OCI-LY1 (cell line): ENCODE measurements at regions not wholly inside any gene's neighbourhood (a gene's known extent, or its start where the extent isn't known, plus 50 kb on each side); places are given as distances from the start of the nearest gene placed in this dataset.

Source experiments
- H2AFZ ChIP-seq: fragments of 200-600 bp; sonication (generic), shearing (Covaris generic); 2 replicates; pipeline ENCODE4 v1.6.0; 2014; ENCODE audit warnings: antibody characterized with exemption, mild to moderate bottlenecking, low read length
- H3F3A ChIP-seq: fragments of 200-600 bp; sonication (generic), shearing (Covaris generic); 2 replicates; pipeline ENCODE4 v1.6.0; 2014; ENCODE audit warnings: mild to moderate bottlenecking, antibody characterized with exemption, low read length, moderate library complexity; ENCODE audit not compliant: insufficient read depth
- H3K27ac ChIP-seq: fragments of 200-600 bp; sonication (generic); 2 replicates; pipeline ENCODE4 v1.5.1; 2014; ENCODE audit warnings: low read length, mixed run types, mild to moderate bottlenecking, low read depth; ENCODE audit not compliant: poor library complexity, severe bottlenecking
- H3K27me3 ChIP-seq: fragments of 200-600 bp; sonication (generic); 2 replicates; pipeline ENCODE4 v1.6.0; 2014; ENCODE audit warnings: antibody characterized with exemption, mild to moderate bottlenecking, low read length, moderate library complexity; ENCODE audit not compliant: insufficient read depth
- H3K36me3 ChIP-seq: fragments of 200-600 bp; sonication (generic); 2 replicates; pipeline ENCODE4 v1.6.1; 2014; ENCODE audit warnings: mild to moderate bottlenecking, antibody characterized with exemption, low read length, moderate library complexity, mixed read lengths; ENCODE audit not compliant: insufficient read depth
- H3K4me1 ChIP-seq: fragments of 200-600 bp; sonication (generic); 2 replicates; pipeline ENCODE4 v1.5.1; 2014; ENCODE audit warnings: mild to moderate bottlenecking, low read length, moderate library complexity; ENCODE audit not compliant: insufficient read depth, severe bottlenecking
- H3K4me2 ChIP-seq: fragments of 200-600 bp; sonication (generic), shearing (Covaris generic); 2 replicates; pipeline ENCODE4 v1.6.1; 2014; ENCODE audit warnings: low read length
- H3K4me3 ChIP-seq: fragments of 200-600 bp; sonication (generic); 2 replicates; pipeline ENCODE4 v1.5.1; 2014; ENCODE audit warnings: low read length, low read depth, mild to moderate bottlenecking, mixed read lengths; ENCODE audit not compliant: poor library complexity, severe bottlenecking
- H3K79me2 ChIP-seq: fragments of 200-600 bp; shearing (Covaris generic); 2 replicates; pipeline ENCODE4 v1.6.1; 2016; ENCODE audit warnings: mixed run types, low read length, mixed read lengths; ENCODE audit not compliant: insufficient read depth
- H3K9ac ChIP-seq: fragments of 200-600 bp; sonication (generic), shearing (Covaris generic); 2 replicates; pipeline ENCODE4 v1.6.1; 2014; ENCODE audit warnings: mild to moderate bottlenecking, low read length, mixed read lengths
- H3K9me2 ChIP-seq: fragments of 200-600 bp; sonication (generic), shearing (Covaris generic); 2 replicates; pipeline ENCODE4 v1.6.1; 2014; ENCODE audit warnings: low read depth, mild to moderate bottlenecking, low read length, mixed read lengths
- H3K9me3 ChIP-seq: fragments of 200-600 bp; shearing (Covaris generic); 2 replicates; pipeline ENCODE4 v1.6.1; 2014; ENCODE audit warnings: low read length, mixed read lengths
- H4K20me1 ChIP-seq: fragments of 200-600 bp; sonication (generic), shearing (Covaris generic); 2 replicates; pipeline ENCODE4 v1.6.0; 2016; ENCODE audit warnings: mild to moderate bottlenecking, low read length; ENCODE audit not compliant: insufficient read depth
- CTCF ChIP-seq: fragments of 200-600 bp; sonication (generic), shearing (Covaris generic); IDR thresholded peaks from 2 replicates; pipeline ENCODE4 v1.5.1; 2017; ENCODE audit warnings: mild to moderate bottlenecking, antibody characterized with exemption, low read length, moderate library complexity, mixed read lengths
- EZH2 ChIP-seq: fragments of 200-600 bp; sonication (generic), shearing (Covaris generic); IDR thresholded peaks from 2 replicates; pipeline ENCODE4 v1.8.0; 2017; ENCODE audit warnings: borderline replicate concordance, mixed run types, mild to moderate bottlenecking, antibody characterized with exemption, low read length, moderate library complexity, mixed read lengths

GRCh38 chr5:116343961-116344360 lies 230.7 kb downstream of the SEMA6A start:
- H3K4me3 ChIP-seq: no peak overlapping the region
- no peaks in the 10 kb centered on the region for H3K9me2 ChIP-seq
- TF ChIP-seq CTCF (no peak), EZH2 (no peak)
- no peak overlapping the region for H3K9ac ChIP-seq
- H3K79me2 ChIP-seq: no peaks in the 10 kb centered on the region
- no peak overlapping the region for H2AFZ ChIP-seq
- H3K27ac ChIP-seq: no peak overlapping the region
- H3K27me3 ChIP-seq: no peaks in the 10 kb centered on the region
- H3K4me2 ChIP-seq: no peak overlapping the region
- no peaks in the 10 kb centered on the region for H3K4me1 ChIP-seq
- H3K36me3 ChIP-seq: no peaks in the 10 kb centered on the region
- no peaks in the 10 kb centered on the region for H3K9me3 ChIP-seq
- no peaks in the 10 kb centered on the region for H4K20me1 ChIP-seq
- no peaks in the 10 kb centered on the region for H3F3A ChIP-seq
